CD4-positive, alpha-beta T cell (primary cell): ENCODE measurements at regions not wholly inside any gene's neighbourhood (a gene's known extent, or its start where the extent isn't known, plus 50 kb on each side); places are given as distances from the start of the nearest gene placed in this dataset.

Experiments used
- ATAC-seq: fragments of 200-7000 bp; cut with Tn5 transposase; one replicate; pipeline ENCODE4 v1.10.0; 2022; ENCODE audit warnings: mild to moderate bottlenecking; ENCODE audit not compliant: poor library complexity
- CTCF ChIA-PET: fragments of 350-600 bp; sonication (Branson Sonifier 250); formaldehyde crosslinking; loops from one replicate; lab custom pipeline; 2021; ENCODE audit warnings: antibody characterized with exemption, inconsistent platforms; lab: Charles Lee
- POLR2A ChIA-PET: fragments of 350-600 bp; sonication (Branson Sonifier 250); formaldehyde crosslinking; loops from one replicate; lab custom pipeline; 2021; ENCODE audit warnings: antibody characterized with exemption, inconsistent platforms; lab: Charles Lee
- DNase-seq, 14 experiments: peaks; one replicate each; pipeline ENCODE4 v3.0.0-alpha.2; 2013 to 2020; ENCODE audit warnings: mixed read lengths in 2 of 14
- H3K27ac ChIP-seq, 2 donors: one replicate each; pipeline versions ENCODE4 v1.5.1 to v1.7.0; 2013; ENCODE audit warnings: low read length in 2 of 2, low read depth in 1 of 2, mild to moderate bottlenecking in 1 of 2
- H3K27me3 ChIP-seq, 2 experiments: 1 replicate in 1 of 2; 2 replicates in 1 of 2; pipeline versions ENCODE4 v1.6.1 to v1.7.0; 2013; ENCODE audit warnings: low read length in 2 of 2, control low read depth in 1 of 2, mild to moderate bottlenecking in 1 of 2, moderate library complexity in 1 of 2; ENCODE audit not compliant: insufficient read depth in 2 of 2, control insufficient read depth in 1 of 2
- H3K36me3 ChIP-seq: one replicate; pipeline ENCODE4 v1.6.1; 2013; ENCODE audit warnings: low read length, control low read depth; ENCODE audit not compliant: insufficient read depth
- H3K4me1 ChIP-seq: one replicate; pipeline ENCODE4 v1.6.1; 2013; ENCODE audit warnings: low read length, control low read depth; ENCODE audit not compliant: insufficient read depth
- H3K4me3 ChIP-seq: one replicate; pipeline ENCODE4 v1.5.1; 2013; ENCODE audit warnings: mild to moderate bottlenecking, low read length, moderate library complexity
- H3K9me3 ChIP-seq, 2 experiments: 1 replicate in 1 of 2; 2 replicates in 1 of 2; pipeline versions ENCODE4 v1.6.1 to v1.7.0; 2013; ENCODE audit warnings: low read length in 2 of 2, mild to moderate bottlenecking in 2 of 2, control low read depth in 1 of 2, moderate library complexity in 1 of 2; ENCODE audit not compliant: control insufficient read depth in 1 of 2, insufficient read depth in 1 of 2
- H3K27ac Mint-ChIP-seq: one replicate; pipeline ENCODE4 v1.8.0; 2020; ENCODE audit warnings: mixed read lengths
- H3K27me3 Mint-ChIP-seq: one replicate; pipeline ENCODE4 v1.8.0; 2021; ENCODE audit warnings: mixed read lengths
- H3K36me3 Mint-ChIP-seq: one replicate; pipeline ENCODE4 v1.8.0; 2021; ENCODE audit warnings: low read depth, mixed read lengths
- H3K4me1 Mint-ChIP-seq: one replicate; pipeline ENCODE4 v1.8.0; 2021; ENCODE audit warnings: low read depth, mixed read lengths
- H3K4me3 Mint-ChIP-seq: one replicate; pipeline ENCODE4 v1.8.0; 2020; ENCODE audit warnings: mild to moderate bottlenecking, mixed read lengths
- H3K9me3 Mint-ChIP-seq: one replicate; pipeline ENCODE4 v1.8.0; 2020; ENCODE audit warnings: mixed read lengths
- intact Hi-C, 2 experiments: fragments of 100-400 bp; cut with DNase I in 1 of 2; cut with micrococcal nuclease in 1 of 2; formaldehyde crosslinking; loops; one replicate each; pipeline versions ENCODE4 v1.15.1 to v1.9.0; 2023 to 2025; cut with DNase I, micrococcal nuclease
- TF ChIP-seq, protein P1 (sequence below): fragments of 200-600 bp; IDR thresholded peaks from one replicate; pipeline ENCODE4 v1.8.0; 2022; ENCODE audit warnings: antibody characterized with exemption, mild to moderate bottlenecking

DNA sequence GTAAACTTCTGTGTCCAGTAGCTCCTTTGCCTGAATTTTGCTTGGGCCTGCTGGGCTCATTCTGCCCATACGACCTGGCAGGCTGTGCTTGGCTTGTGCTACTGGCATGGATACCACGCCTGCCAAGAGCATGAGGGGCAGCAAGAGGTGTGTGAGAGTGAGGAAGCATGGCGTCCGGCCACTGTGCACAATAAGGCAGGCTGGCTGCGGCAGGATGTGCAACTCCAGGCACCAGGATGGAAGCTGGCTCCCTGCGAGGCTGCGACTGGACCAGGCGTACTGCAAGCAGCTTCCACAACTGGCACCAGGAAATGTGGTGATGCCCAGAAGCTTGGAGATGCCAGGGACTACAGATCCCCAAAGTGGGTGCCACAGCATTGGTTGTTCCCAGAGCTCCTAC is 709.3 kb downstream of the PCDH18 start:
- Histone ChIP-seq H3K4me3 (no peak overlapping the region), H3K9me3 (peaks cover 0 to 15% of the 10 kb centered on the region in 2 experiments), H3K27ac (no peak overlapping the region), H3K27me3 (no peaks in the 10 kb centered on the region), H3K36me3 (no peaks in the 10 kb centered on the region), H3K4me1 (no peaks in the 10 kb centered on the region)
- POLR2A ChIA-PET = no interaction called here
- no peaks in the 10 kb centered on the region for H3K9me3 Mint-ChIP-seq
- CTCF ChIA-PET = no interaction called here
- no peak overlapping the region for H3K4me3 Mint-ChIP-seq
- ATAC-seq (no peak), DNase-seq (no peak)
- intact Hi-C loops = no loop called here
- no peaks in the 10 kb centered on the region for H3K4me1 Mint-ChIP-seq
- TF ChIP-seq, protein P1, sequence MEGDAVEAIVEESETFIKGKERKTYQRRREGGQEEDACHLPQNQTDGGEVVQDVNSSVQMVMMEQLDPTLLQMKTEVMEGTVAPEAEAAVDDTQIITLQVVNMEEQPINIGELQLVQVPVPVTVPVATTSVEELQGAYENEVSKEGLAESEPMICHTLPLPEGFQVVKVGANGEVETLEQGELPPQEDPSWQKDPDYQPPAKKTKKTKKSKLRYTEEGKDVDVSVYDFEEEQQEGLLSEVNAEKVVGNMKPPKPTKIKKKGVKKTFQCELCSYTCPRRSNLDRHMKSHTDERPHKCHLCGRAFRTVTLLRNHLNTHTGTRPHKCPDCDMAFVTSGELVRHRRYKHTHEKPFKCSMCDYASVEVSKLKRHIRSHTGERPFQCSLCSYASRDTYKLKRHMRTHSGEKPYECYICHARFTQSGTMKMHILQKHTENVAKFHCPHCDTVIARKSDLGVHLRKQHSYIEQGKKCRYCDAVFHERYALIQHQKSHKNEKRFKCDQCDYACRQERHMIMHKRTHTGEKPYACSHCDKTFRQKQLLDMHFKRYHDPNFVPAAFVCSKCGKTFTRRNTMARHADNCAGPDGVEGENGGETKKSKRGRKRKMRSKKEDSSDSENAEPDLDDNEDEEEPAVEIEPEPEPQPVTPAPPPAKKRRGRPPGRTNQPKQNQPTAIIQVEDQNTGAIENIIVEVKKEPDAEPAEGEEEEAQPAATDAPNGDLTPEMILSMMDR = no peak
- no peaks in the 10 kb centered on the region for H3K27me3 Mint-ChIP-seq
- no peak overlapping the region for H3K27ac Mint-ChIP-seq
- H3K36me3 Mint-ChIP-seq = no peaks in the 10 kb centered on the region

DNA sequence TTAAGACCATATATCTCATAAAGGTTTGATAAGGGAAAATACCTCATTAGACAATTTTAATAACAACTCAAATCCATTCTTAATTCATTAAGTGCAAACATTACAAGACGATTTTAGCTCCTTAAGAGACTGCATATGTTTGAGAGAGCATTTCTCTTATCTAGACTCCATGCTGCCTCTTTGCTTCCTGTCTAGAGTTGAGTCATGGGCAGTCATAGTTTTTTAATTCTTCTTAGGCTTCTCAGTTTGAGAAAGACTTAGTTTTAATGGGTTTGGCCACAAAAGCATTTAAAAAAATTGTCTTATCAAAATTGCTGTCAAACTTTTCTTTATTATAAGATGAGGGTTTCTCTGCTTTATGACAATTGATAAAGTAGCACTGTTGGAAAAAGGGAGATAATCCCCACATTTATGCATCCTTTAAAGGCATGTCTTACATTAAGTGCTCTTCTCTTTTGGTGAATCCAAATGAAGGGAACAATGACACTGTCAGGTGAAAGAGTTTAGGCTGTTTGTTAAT is 713.4 kb downstream of the PCDH18 start:
- no peak overlapping the region for H3K4me3 Mint-ChIP-seq
- H3K36me3 Mint-ChIP-seq = no peaks in the 10 kb centered on the region
- intact Hi-C loops = no loop called here
- no peaks in the 10 kb centered on the region for H3K4me1 ChIP-seq
- DNase-seq (no peak), ATAC-seq (no peak)
- H3K9me3 Mint-ChIP-seq = no peaks in the 10 kb centered on the region
- no peaks in the 10 kb centered on the region for H3K36me3 ChIP-seq
- TF ChIP-seq, protein P1 = no peak
- H3K27ac Mint-ChIP-seq = no peak overlapping the region
- no peaks in the 10 kb centered on the region for H3K27me3 ChIP-seq
- no peaks in the 10 kb centered on the region for H3K27me3 Mint-ChIP-seq
- ChIA-PET CTCF (no interaction called here), POLR2A (no interaction called here)
- no peak overlapping the region for H3K27ac ChIP-seq
- no peak overlapping the region for H3K4me3 ChIP-seq
- H3K4me1 Mint-ChIP-seq = no peaks in the 10 kb centered on the region
- H3K9me3 ChIP-seq = peaks cover 0 to 10% of the 10 kb centered on the region in 2 experiments

DNA sequence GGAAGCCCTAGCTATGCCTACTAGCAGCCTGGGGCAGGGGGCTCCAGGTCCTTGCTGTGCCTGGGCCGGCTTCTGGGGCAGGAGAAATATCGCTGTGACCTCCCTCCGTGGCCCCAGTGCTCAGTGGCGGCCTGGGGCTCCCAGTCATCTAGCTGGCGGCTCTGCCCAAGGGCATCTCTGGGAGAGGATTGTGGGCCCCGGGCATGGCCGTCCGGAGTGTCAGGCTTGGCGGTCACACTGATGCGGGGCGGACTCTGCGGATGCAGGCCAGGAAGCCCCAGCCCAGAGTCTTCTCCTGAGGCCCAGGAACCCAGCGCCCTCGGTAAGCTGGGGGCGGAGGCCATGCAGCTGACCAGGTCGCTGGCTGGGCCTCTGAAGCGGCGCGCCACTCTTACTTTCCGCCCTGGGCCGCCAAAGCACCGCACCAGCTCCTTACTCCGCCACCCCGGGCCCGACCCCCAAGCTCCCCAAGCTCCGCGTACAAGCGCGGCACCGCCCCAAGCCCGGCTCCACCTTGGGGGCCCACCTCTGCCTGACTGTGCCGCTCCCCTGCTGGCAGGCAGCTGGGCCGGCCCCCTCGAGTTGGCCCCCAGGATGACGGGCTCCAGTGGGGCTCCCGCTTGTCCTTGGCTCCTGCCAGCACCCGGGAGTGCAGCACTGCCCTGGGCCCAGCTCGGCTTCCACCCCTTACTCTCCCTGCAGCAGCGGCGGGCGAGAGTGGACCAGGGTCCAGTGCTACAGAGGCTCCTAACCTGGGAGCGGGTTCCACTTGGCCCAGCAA is 720.0 kb downstream of the PCDH18 start:
- no peak overlapping the region for H3K4me3 ChIP-seq
- ChIA-PET POLR2A (interaction anchor here (0.6 kb wide), 1 partner anchor 94 kb away, joined by 4 read pairs; no protein-coding TSS in a partner anchor), CTCF (no interaction called here)
- intact Hi-C loops = no loop called here
- Mint-ChIP-seq H3K4me1 (no peaks in the 10 kb centered on the region), H3K9me3 (no peaks in the 10 kb centered on the region), H3K4me3 (no peak overlapping the region), H3K36me3 (no peaks in the 10 kb centered on the region), H3K27ac (no peak overlapping the region), H3K27me3 (no peaks in the 10 kb centered on the region)
- TF ChIP-seq, protein P1 = no peak
- H3K27me3 ChIP-seq = no peaks in the 10 kb centered on the region
- ATAC-seq (no peak), DNase-seq (no peak)
- H3K27ac ChIP-seq = no peak overlapping the region
- no peaks in the 10 kb centered on the region for H3K36me3 ChIP-seq
- H3K9me3 ChIP-seq = peaks cover 3 to 28% of the 10 kb centered on the region in 2 experiments
- no peaks in the 10 kb centered on the region for H3K4me1 ChIP-seq
